ENCODE measurements at regions not wholly inside any gene's neighbourhood (a gene's known extent, or its start where the extent isn't known, plus 50 kb on each side); places are given as distances from the start of the nearest gene placed in this dataset.

- TF ChIP-seq CTCF (IDR thresholded peaks at IDR 0.05; ENCODE audit: low read depth, low read length): no peak
- TF ChIP-seq EZH2phosphoT487 (IDR thresholded peaks at IDR 0.05; ENCODE audit: low read depth): no peak
These were observed 328.0 kb upstream of the PPP1R2C start for GRCh38 chrX:43106009-43106408.
